Epithelial cell of esophagus (primary cell): ENCODE measurements at regions not wholly inside any gene's neighbourhood (a gene's known extent, or its start where the extent isn't known, plus 50 kb on each side); places are given as distances from the start of the nearest gene placed in this dataset.

Experiments
- DNase-seq: peaks from one replicate; pipeline ENCODE4 v3.0.0; 2010; ENCODE audit warnings: low read depth
- H3K4me3 ChIP-seq: 2 replicates; pipeline ENCODE4 v1.5.1; 2011; ENCODE audit warnings: mild to moderate bottlenecking, low read length, control low read depth
- CTCF ChIP-seq: IDR thresholded peaks from 2 replicates; pipeline ENCODE4 v1.5.1; 2011; ENCODE audit warnings: low read depth, mild to moderate bottlenecking, low read length, control low read depth, inconsistent platforms; ENCODE audit not compliant: insufficient read depth; ENCODE audit errors: missing control alignments

- no peak overlapping the region for H3K4me3 ChIP-seq
- no peak for DNase-seq
- TF ChIP-seq CTCF: no peak
These were observed 473.1 kb downstream of the NR2F1-AS1 start for GRCh38 chr5:93107805-93108520.

GRCh38 chr5:93107141-93107540 is 473.9 kb downstream of the NR2F1-AS1 start:
- DNase-seq: no peak
- no peak overlapping the region for H3K4me3 ChIP-seq
- no peak for TF ChIP-seq CTCF

- no peak overlapping the region for H3K4me3 ChIP-seq
- DNase-seq: no peak
- TF ChIP-seq CTCF: no peak
These were observed 479.4 kb downstream of the NR2F1-AS1 start for GRCh38 chr5:93101661-93102060.

- TF ChIP-seq CTCF: no peak
- DNase-seq: no peak
- no peak overlapping the region for H3K4me3 ChIP-seq
These were observed 480.0 kb downstream of the NR2F1-AS1 start for GRCh38 chr5:93100976-93101375.

GRCh38 chr5:93100428-93100827 is 480.6 kb downstream of the NR2F1-AS1 start:
- no peak overlapping the region for H3K4me3 ChIP-seq
- DNase-seq: no peak
- no peak for TF ChIP-seq CTCF

GRCh38 chr5:93099902-93100347 is 481.1 kb downstream of the NR2F1-AS1 start:
- TF ChIP-seq CTCF: no peak
- no peak for DNase-seq
- no peak overlapping the region for H3K4me3 ChIP-seq

- no peak overlapping the region for H3K4me3 ChIP-seq
- no peak for TF ChIP-seq CTCF
- DNase-seq: no peak
These were observed 484.5 kb downstream of the NR2F1-AS1 start for GRCh38 chr5:93096561-93096960.
